Activated T-cell treated with anti-CD3 and anti-CD28 coated beads for 1 hour (primary cell): ENCODE measurements at regions not wholly inside any gene's neighbourhood (a gene's known extent, or its start where the extent isn't known, plus 50 kb on each side); places are given as distances from the start of the nearest gene placed in this dataset.

Source experiments
- DNase-seq: peaks from one replicate; pipeline ENCODE4 v3.0.0-alpha.2; 2020; ENCODE audit warnings: low read depth

- DNase-seq = no peak
Observed at GRCh38 chr18:32621034-32621433, 150.4 kb upstream of the GAREM1 start.

GRCh38 chr18:32618546-32618945 lies 147.9 kb upstream of the GAREM1 start:
- DNase-seq = no peak

- DNase-seq = no peak
Observed at GRCh38 chr18:32613821-32614220, 143.1 kb upstream of the GAREM1 start.

GRCh38 chr18:32612651-32613050 lies 142.0 kb upstream of the GAREM1 start:
- no peak for DNase-seq

- DNase-seq = no peak
Observed at GRCh38 chr18:32610176-32610575, 139.5 kb upstream of the GAREM1 start.

GRCh38 chr18:32607816-32608215 lies 137.1 kb upstream of the GAREM1 start:
- no peak for DNase-seq

- DNase-seq = no peak
Observed at GRCh38 chr18:32598144-32598543, 127.5 kb upstream of the GAREM1 start.

- no peak for DNase-seq
Observed at GRCh38 chr18:32596501-32596900, 125.8 kb upstream of the GAREM1 start.

GRCh38 chr18:32595832-32596231 lies 125.2 kb upstream of the GAREM1 start:
- no peak for DNase-seq

GRCh38 chr18:32588191-32588590 lies 117.5 kb upstream of the GAREM1 start:
- no peak for DNase-seq

- DNase-seq = no peak
Observed at GRCh38 chr18:32583431-32583830, 112.7 kb upstream of the GAREM1 start.

- DNase-seq = no peak
Observed at GRCh38 chr18:32582455-32582854, 111.8 kb upstream of the GAREM1 start.

GRCh38 chr18:32577561-32577960 lies 106.9 kb upstream of the GAREM1 start:
- no peak for DNase-seq

- DNase-seq = no peak
Observed at GRCh38 chr18:32576296-32576916, 105.7 kb upstream of the GAREM1 start.

- DNase-seq = no peak
Observed at GRCh38 chr18:32566960-32567359, 96.3 kb upstream of the GAREM1 start.

- no peak for DNase-seq
Observed at GRCh38 chr18:32553640-32554365, 83.1 kb upstream of the GAREM1 start.

GRCh38 chr18:32553174-32553573 lies 82.5 kb upstream of the GAREM1 start:
- DNase-seq = no peak

- DNase-seq = peak; percentile 32
Observed at GRCh38 chr18:32552421-32553030, 81.8 kb upstream of the GAREM1 start.

- no peak for DNase-seq
Observed at GRCh38 chr18:32550963-32551362, 80.3 kb upstream of the GAREM1 start.

GRCh38 chr18:32549248-32550110 lies 78.8 kb upstream of the GAREM1 start:
- DNase-seq = peak; percentile 19

GRCh38 chr18:32548688-32549087 lies 78.0 kb upstream of the GAREM1 start:
- DNase-seq = no peak

GRCh38 chr18:32545631-32546030 lies 74.9 kb upstream of the GAREM1 start:
- DNase-seq = no peak

- no peak for DNase-seq
Observed at GRCh38 chr18:32544088-32544487, 73.4 kb upstream of the GAREM1 start.
